Erythroblast (primary cell): ENCODE measurements at regions not wholly inside any gene's neighbourhood (a gene's known extent, or its start where the extent isn't known, plus 50 kb on each side); places are given as distances from the start of the nearest gene placed in this dataset.
"Not testable (repeated sequence)": the region's sequence is repeated elsewhere in the genome, so short reads cannot be mapped to it uniquely, and the experiment has no call there.

Source experiments
- DNase-seq, 2 experiments: peaks; one replicate each; lab custom pipeline; 2025; lab: John Stamatoyannopoulos, UW
- GATA1 ChIP-seq: IDR thresholded peaks from 2 replicates; pipeline ENCODE4 v1.6.1; 2011; ENCODE audit warnings: low read depth, mild to moderate bottlenecking, control low read depth, low read length, moderate library complexity
- POLR2A ChIP-seq: IDR thresholded peaks from 2 replicates; pipeline ENCODE4 v1.6.1; 2011; ENCODE audit warnings: mild to moderate bottlenecking, low read length

DNA sequence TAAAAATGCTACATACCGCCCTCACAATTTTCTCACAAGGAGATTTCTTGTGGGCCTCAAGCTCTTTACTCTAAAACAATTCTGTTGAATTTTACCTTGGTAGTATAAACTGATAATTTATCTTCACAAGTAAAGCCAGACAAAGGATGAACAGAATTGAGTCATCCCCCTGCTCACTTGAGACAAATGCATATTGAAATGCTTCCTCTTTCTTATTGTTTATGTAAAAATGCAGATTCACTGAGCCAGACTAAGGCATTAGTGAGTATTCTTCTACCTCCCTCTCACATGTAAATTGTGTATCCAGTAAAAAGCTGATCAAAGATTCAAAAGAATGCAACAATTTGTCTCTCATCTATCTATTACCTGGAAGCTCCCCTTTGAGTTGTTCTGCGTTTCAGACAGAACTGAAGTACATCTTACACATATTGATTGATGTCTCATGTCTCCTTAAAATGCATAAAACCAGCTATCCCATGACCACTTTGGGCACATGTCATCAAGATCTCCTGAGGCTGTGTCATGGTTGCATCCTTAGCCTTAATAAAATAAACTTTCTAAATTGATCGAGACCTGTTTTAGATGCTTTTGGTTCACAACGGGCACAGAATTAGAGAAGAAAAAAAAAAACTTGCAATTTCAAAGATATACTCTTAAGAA, 743.1 kb upstream of the B3GALT2 start:
- TF ChIP-seq POLR2A (no peak), GATA1 (no peak)
- no peak for DNase-seq

DNA sequence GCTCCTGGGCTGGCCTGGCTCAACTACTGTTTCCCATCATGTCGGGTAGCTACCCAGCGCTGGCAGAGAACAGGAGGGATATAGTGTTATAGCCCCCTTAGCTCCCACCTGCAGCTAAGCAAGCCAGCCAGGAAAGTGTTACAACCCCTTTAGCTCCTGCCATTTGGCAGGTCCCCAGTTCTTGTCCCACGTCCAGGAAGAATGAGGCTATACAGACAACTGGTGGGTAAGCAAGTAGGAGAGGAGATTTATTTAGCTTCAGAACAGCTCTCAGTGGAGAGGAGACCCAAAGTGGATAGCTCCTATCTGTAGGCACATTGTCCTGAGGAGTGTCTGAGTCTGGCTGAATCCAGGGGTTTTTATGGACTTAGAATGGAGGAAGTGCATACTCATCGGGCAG, 741.1 kb upstream of the B3GALT2 start:
- TF ChIP-seq POLR2A (no peak), GATA1 (no peak)
- peak; percentile 11 to 30 for DNase-seq

DNA sequence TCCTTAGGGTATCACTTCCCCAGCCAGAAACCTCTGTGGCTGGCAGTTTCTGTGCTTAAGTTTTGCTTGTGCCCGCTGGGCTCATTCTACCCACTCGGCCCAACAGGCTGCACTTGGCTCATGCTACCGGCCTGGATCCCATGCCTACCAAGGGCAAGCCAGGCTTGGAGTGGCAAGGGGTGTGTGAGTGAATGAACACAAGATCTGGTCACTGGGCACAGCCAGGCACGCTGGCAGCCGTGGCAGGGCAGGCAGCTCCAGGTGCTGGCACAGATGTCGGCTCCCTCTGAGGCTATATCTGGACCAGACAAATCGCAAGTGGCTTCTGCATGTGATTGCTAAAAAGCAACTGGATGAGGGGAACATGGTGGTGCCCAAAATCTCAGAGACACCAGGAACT, 740.5 kb upstream of the B3GALT2 start:
- no peak for DNase-seq
- no peak for TF ChIP-seq POLR2A
- no peak for TF ChIP-seq GATA1

DNA sequence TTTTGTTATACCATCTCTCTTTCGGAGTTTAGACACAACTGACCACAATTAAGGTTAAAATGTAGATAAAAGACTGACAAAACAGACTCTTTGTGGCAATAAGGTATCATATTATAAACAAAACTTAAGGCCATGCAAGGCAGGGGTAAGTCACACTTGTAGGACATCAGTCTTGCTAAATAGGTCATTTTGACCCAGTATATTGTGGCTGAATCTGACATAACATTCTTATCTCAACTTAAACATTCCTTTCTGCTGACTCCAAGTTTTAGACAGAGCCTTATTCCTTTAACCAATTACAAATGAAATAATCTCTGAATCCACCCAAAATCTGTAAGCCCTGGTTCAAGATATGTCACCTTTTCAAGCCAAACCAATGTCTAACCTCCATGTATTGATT, 733.4 kb upstream of the B3GALT2 start:
- TF ChIP-seq POLR2A: no peak
- no peak for TF ChIP-seq GATA1
- DNase-seq: no peak

DNA sequence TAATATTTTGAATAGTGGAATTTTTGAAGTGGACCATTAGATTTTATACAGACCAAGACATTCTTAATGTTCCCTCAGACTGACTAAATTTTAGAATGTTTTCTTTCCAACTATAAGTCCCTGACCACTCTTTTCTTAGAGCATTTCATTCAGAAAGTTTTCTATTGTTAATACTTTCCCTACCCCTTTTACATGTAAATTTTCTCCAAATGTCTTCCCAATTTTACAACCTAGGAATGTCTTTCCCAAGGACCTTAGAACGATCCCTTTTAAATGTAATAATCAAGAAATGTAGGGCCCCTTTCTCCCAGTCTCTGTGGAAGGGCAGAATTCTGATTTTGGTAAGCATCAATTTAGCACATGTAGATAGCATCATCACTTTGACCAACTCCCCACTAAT, 730.0 kb upstream of the B3GALT2 start:
- TF ChIP-seq GATA1 (no peak), POLR2A (no peak)
- DNase-seq: no peak

DNA sequence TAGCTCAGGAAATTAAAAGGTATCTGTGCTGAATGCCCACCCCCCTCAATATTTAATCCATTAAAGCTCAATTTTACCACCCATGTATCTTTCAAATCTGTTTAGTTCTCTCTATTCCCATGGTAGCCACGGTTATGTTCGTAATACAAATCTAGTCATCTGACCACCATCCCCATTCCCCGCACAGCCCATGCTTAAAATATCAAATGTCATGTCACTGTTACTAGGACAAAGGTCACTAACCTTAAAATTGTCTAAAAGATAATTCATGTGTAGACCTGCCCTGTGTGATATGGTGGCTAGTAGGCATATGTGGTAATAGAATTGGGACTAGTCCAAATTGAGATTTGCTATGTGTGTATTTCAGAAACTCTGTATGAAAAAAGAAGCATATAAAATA, 728.5 kb upstream of the B3GALT2 start:
- no peak for TF ChIP-seq GATA1
- TF ChIP-seq POLR2A: no peak
- DNase-seq: no peak

DNA sequence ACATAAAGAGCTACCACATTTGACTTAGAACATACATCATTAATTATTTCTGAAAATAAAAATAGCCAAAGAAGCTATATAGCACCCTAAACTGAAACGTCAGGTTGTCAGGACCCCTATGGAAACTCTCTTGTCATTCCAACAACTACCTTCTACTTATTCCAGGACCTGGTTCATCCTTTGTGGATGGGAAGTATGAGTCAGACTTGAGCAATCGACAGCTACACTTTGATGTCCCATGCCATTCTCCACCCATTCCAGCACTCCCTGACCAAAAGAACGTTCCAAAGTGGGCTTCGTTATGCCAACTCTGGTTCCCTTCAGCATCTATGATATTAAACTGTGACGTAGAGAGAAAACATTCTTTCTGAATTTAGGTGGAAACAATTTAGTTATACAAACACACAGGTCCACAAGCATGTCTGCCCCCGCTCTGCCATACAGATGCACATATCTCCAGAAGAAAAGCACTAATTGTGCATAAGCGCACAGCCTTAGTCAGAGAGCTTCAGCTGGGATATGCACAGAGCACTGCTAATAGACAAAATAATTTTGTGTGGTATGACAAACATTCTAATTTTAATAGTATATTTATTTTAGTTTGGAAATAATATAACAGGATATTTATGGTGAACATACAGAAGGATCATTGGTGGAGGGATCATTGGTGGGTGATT, 723.1 kb upstream of the B3GALT2 start:
- no peak for TF ChIP-seq POLR2A
- TF ChIP-seq GATA1: no peak
- no peak for DNase-seq

DNA sequence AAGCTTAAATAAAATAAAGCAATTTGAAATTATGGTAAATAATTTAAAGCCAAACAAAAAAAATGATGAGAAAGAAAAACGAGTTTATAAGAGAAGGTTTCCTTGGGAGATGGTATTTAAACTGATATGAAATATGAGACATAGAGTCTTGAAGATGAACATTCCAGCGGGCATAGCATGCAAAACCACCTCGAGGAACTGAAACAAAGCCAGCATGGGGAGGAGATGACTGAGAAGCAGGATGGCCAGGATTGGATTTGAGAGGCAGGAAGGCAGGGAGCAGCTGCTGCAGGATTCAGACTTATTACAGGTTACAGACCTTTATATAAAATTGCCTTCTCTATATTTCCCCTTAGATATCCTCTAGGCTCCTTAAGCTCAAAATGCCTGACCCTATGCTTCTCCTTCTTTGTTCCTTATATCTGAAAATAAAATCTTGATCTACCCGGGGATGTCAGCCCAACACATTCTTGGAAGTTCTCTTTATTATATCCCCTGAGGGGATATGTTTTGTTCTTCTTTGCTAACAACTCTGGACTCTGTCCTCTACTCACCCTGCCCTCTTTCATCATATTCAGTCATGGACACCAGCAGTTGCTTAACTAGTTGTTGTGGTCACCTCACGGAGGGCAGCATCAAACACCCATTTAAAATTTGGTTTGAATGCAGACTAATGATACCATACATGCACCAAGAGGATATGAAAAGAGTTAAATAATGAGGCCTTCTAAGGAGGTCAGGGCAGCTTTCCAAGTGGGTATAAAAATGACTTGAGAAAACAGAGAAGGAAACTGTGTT, 719.1 kb upstream of the B3GALT2 start:
- no peak for DNase-seq
- TF ChIP-seq POLR2A: no peak
- no peak for TF ChIP-seq GATA1

DNA sequence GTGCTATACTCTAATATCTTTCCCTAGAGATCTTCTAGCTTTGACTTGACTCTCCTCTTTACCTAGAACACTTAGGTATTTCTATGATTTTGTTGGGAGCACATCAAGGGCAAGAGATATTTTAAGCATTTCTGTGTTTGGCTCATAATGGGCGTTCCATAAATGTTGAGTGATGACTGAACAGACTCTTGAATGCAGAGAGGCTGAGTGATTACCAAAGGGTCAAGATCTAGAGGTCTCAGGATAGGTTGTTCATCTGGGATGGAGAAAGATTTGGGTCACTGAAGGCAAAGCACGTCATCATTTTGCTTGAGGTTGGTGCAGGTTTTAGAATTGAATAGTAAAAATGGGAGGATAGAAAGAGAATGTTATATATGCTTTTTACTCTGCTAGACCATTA, 705.4 kb upstream of the B3GALT2 start:
- no peak for DNase-seq
- no peak for TF ChIP-seq GATA1
- no peak for TF ChIP-seq POLR2A

DNA sequence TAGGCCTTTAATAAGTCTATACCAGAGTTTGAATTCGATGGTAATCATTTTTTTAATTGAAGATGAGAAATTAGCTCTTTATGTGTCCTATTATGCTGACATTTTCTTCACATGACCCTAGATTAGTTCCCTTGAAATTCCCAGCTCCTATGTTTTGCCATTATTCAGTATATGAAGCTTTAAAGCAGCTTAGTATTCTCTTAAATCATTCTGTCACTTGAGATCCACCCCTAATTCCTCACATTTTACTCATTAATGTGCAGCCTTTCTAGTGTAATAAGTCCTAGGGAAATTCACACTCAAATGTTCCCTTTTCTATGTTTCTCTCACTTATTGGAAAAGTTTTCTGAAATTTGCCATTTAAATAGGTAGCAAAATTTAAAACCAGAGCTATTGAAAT, 704.5 kb upstream of the B3GALT2 start:
- TF ChIP-seq POLR2A: no peak
- no peak for TF ChIP-seq GATA1
- no peak for DNase-seq

DNA sequence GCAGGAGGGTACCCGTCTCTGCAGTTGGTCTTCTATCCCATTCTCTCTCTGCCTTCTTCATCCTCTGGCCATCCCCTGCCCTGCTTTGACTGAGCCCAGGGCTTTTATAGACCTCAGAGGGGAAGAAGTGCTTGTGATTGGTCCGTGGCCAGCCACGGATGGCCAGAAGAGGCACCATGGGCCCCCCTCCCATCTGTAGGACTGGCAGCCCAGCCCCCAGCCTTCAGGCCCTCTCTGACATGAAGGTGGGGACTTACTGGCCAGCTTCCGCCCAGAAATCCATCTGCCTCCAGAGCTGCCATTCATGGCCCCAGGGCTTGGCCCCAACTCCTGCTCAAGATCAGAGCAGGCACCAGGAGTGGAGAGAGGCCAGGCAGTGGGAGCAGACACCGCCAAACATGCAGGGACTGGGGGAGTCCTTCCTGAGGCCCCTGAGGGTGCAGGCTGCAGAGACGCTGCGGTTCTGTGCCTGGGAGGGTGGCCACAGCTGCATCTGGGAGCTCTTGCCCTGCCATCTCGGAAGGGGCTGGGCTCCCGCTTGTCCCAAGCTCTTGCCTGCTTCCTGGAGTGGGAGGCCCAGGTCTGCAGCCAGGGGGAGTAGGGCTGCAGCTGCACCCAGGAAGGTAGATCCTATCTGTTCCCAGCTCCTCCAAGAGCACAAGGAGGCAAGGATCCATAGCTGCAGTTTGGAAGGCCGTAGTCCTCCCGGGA, 698.6 kb upstream of the B3GALT2 start:
- no peak for DNase-seq

DNA sequence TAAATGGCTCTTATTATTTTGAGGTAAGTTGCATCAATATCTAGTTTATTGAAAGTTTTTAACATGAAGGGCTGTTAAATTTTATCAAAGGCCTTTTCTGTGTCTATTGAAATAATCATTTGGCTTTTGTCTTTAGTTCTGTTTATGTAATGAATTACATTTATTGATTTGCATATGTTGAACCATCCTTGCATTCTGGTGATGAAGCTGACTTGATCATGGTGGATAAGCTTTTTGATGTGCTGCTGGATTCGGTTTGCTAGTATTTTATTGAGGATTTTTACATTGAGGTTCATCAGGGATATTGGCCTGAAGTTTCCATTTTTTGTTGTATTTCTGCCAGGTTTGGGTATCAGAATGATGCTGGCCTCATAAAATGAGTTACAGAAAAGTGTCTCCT, 691.5 kb upstream of the B3GALT2 start:
- not testable (repeated sequence) for DNase-seq

More for the DNA sequence above, 698.6 kb upstream of the B3GALT2 start:
- no peak for TF ChIP-seq GATA1
- TF ChIP-seq POLR2A: no peak

DNA sequence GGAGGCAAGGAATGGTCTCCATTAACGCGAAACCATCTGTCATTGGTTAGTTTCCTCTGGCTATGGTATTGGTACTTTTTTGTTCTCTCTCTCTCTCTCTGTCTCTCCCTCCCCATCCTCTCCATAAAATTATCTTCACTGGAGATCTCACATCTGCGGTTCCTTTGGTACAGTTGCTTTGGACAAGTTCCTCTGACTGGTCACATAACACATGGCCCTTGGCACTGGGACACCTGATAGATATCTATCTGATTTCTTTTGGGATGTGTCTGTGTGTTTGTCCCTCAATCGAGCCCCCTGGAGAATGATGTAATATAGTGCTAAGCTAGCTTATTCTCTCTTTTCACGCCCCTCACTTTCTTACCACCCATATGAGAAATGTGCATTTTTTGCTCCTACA, 682.0 kb upstream of the B3GALT2 start:
- no peak for DNase-seq

DNA sequence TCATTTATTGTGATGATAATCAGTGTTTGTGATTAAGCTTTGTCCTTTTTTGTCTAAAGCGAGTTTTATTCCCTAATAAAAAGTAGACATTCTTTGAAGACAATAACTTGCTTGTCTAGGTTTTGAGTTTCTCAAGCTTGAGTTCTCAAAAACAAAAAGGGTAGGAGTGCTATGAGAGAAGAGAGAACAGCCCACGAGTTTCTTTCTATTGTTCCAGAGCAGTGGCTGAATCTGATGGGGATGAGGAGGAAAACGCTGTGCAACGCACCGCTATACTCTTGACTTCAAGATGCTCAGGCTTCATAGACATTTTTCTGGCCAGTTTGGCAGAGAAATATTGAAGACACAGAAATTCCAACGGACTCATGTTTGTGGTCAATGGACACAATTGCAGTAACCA, 669.8 kb upstream of the B3GALT2 start:
- TF ChIP-seq POLR2A (no peak), GATA1 (no peak)
- no peak for DNase-seq

More for the DNA sequence above, 682.0 kb upstream of the B3GALT2 start:
- no peak for TF ChIP-seq GATA1
- TF ChIP-seq POLR2A: no peak
